ENCODE measurements at regions not wholly inside any gene's neighbourhood (a gene's known extent, or its start where the extent isn't known, plus 50 kb on each side); places are given as distances from the start of the nearest gene placed in this dataset.

DNA sequence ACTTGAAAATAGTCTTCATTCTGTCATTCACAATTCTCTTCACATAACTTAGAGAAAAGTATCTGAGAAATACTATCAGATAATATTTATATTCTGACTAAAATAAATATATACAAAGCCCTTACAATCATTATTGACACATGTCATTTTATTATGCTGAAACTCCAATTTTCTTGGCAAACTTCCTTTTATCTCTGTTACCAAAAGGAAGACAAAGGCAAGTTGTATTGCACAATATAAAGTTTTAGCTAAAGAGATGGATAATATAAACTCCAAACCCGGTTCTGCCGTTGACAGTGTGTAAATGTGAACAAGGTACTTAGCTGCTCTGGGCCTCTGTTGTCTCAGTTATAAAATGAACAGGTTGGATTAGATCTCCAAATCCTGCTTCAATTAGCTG lies 99.0 kb upstream of the MDFIC start:
- Mint-ChIP-seq H3K9me3 (peaks cover 11% of the 10 kb centered on the region), H3K36me3 (no peaks in the 10 kb centered on the region), H3K4me1 (peaks cover 11% of the 10 kb centered on the region), H3K27ac (no peak overlapping the region), H3K4me3 (no peak overlapping the region)
- DNase-seq (ENCODE audit: low spot score in 2 of 2) (no peak), ATAC-seq (no peak)

DNA sequence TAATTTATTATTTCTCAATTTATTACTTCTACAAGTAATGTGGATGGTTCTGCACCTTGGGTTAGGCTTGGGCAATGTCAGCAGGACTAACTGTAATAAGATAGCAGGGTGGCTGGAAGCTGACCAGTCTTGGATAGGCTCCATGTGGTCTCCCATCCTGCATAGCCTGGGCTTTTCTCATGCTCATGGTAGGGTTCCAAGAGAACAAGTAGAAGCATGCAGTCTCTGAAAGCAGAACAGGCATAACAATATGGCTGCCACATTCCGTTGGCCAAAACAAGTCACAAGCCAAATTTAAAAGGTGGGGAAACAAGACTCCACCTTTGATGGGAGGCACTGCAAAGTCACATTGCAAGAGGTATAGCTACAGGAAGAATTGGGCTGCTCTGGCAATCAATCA lies 98.6 kb upstream of the MDFIC start:
- DNase-seq (ENCODE audit: low spot score in 2 of 2) (no peak), ATAC-seq (no peak)
- H3K27ac Mint-ChIP-seq = no peak overlapping the region
- H3K36me3 Mint-ChIP-seq = no peaks in the 10 kb centered on the region
- peaks cover 11% of the 10 kb centered on the region for H3K4me1 Mint-ChIP-seq
- peaks cover 11% of the 10 kb centered on the region for H3K9me3 Mint-ChIP-seq
- H3K4me3 Mint-ChIP-seq = no peak overlapping the region

DNA sequence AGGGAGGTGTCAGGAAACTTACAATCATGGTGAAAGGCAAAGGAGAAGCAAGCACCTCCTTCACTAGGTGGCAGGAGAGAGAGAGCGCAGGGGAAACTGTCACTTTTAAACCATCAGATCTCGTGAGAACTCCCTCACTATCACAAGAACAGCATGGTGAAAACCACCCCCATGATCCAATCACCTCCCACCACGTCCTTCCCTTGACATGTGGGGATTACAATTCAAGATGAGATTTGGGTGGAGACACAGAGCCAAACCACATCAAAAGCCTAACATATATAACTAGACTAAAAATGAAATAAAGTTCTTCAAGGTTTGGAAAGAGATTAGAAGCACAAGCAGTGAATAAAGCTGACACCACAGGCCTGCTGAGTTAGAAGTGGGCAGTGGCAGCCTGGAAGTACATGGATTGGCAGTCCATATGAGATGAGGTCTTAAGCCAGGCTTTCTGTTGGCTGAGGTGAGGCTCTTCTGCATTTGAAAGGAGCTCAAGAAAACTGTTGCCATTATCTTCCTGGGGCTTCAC lies 96.4 kb upstream of the MDFIC start:
- no peak for DNase-seq (ENCODE audit: low spot score in 2 of 2)
- ATAC-seq = peak; percentile 74
- Mint-ChIP-seq H3K36me3 (no peaks in the 10 kb centered on the region), H3K9me3 (peaks cover 11% of the 10 kb centered on the region), H3K27ac (peak overlapping the region; percentile 6), H3K4me1 (peaks cover 11% of the 10 kb centered on the region), H3K4me3 (no peak overlapping the region)

DNA sequence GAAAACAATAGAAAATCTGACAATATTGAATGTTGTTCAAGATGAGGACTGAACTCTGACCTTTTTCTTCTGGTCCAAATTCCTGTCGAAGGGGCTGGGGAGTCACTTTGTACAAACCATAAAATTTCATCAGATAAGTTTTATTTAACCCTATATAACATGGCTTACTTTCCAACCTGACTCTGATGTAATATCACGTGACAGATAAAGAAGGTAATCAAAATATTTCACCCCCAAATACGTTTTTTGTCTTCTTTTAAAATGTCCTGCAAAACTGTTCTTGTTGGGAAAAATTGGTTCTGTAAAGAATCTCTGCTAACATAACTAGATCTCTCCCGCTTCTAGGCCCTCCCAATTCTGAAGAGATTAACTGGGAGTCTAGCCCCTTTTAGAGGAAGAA lies 90.9 kb upstream of the MDFIC start:
- ATAC-seq (no peak), DNase-seq (ENCODE audit: low spot score in 2 of 2) (no peak)
- Mint-ChIP-seq H3K4me1 (peaks cover 39% of the 10 kb centered on the region), H3K36me3 (no peaks in the 10 kb centered on the region), H3K27ac (no peak overlapping the region), H3K4me3 (no peak overlapping the region), H3K9me3 (peaks cover 8% of the 10 kb centered on the region)

DNA sequence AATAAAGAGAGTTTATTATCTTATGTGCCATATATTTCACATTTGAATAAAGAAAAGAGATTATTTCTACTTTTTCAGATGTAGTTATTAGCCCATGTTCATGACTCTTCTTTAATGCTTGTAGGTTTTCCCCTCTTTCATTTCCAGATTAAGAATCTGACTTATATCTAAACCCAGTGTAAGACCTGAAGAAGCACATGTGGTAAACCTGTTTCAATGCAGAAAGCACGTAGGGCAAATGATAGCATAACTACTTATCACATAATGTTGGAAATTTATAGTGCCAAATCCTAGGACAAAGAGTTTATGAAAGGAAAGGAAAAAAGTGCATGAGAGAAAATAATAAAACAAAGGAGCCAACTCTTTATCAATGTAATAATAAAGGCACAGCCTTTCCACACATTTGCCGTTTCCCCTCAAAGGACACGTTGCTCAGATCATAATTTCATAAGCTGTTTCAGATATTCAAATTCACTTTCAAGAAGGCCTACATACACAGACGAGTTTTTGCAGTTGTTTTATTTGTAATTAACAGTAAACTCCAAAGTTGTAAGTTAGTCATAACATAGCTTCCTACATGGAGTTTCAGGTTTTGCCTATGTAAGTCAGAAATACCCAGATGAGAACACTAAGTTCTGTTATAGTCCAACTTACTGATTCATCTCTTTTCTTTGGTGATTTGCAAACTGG lies 88.8 kb upstream of the MDFIC start:
- Mint-ChIP-seq H3K4me3 (peak overlapping the region; percentile 45), H3K4me1 (peaks cover 36% of the 10 kb centered on the region), H3K27ac (peak overlapping the region; percentile 29), H3K36me3 (no peaks in the 10 kb centered on the region), H3K9me3 (no peaks in the 10 kb centered on the region)
- ATAC-seq = peak; percentile 98
- no peak for DNase-seq (ENCODE audit: low spot score in 2 of 2)

DNA sequence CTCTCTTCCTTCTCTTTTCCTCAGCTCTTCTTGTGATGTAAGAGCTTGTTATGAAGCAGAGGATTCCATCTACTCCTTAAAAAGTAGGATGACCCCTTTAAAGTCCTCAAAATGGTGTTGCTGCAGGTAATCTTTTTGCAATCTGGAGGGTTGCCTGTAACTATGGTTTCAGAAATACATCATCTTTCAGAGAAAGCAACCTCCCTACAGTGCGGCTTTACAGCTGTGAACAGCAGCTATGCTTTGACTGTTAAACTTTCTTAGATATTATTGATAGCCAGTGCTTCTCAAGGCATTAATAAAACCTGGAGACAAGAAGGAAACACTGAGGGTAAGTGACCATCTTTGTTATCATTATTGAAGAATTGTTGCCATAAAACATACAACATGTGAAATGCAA lies 86.6 kb upstream of the MDFIC start:
- DNase-seq (ENCODE audit: low spot score in 2 of 2) (no peak), ATAC-seq (no peak)
- Mint-ChIP-seq H3K4me1 (peaks cover 36% of the 10 kb centered on the region), H3K36me3 (no peaks in the 10 kb centered on the region), H3K9me3 (no peaks in the 10 kb centered on the region), H3K4me3 (no peak overlapping the region), H3K27ac (peak overlapping the region; percentile 52)

DNA sequence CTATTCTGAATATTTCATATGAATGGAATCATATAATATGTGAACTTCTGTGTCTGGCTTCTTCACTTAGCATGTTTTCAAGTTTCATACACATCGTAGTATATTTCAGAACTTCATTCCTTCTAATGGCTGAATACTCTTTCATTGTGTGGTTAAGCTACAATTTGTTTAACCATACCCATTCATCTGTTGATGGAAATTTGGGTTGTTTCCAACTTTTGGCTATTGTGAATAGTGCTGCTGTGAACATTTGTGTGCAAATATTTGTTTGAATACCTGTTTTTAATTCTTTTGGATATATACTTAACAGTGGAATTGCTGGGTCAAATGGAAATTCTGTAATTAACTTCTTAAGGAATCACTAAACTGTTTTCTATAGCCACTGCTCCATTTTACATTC lies 86.0 kb upstream of the MDFIC start:
- DNase-seq (ENCODE audit: low spot score in 2 of 2) = no peak
- Mint-ChIP-seq H3K27ac (no peak overlapping the region), H3K4me3 (no peak overlapping the region), H3K9me3 (no peaks in the 10 kb centered on the region), H3K4me1 (peaks cover 36% of the 10 kb centered on the region), H3K36me3 (no peaks in the 10 kb centered on the region)
- no peak for ATAC-seq

DNA sequence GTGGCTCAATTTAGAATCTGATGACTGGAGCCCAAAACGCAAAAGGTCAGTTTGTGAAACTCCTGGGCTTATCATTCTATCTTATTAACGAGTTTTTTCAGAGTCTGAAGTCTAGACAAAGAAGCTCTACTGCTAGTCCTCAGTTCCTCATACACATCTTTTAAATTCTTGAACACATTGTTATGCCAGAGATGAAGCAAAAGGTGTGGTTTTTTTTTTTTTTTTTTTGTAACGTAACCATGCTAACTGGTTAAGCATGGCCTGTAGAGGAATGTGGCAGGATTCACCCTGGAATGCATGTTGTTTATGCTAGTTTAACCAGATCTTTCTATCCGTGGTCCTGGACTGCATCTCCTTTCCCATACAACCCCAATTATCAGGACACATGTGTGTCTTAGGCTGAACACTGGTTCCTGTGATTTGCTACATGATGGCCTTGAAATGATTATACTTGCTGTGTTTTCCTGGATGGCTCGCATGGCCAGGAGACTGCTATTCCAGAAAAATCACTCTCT lies 79.3 kb upstream of the MDFIC start:
- no peak overlapping the region for H3K27ac Mint-ChIP-seq
- DNase-seq (ENCODE audit: low spot score in 2 of 2) (no peak), ATAC-seq (no peak)
- H3K4me1 Mint-ChIP-seq = no peaks in the 10 kb centered on the region
- H3K4me3 Mint-ChIP-seq = no peak overlapping the region
- H3K9me3 Mint-ChIP-seq = no peaks in the 10 kb centered on the region
- H3K36me3 Mint-ChIP-seq = no peaks in the 10 kb centered on the region

DNA sequence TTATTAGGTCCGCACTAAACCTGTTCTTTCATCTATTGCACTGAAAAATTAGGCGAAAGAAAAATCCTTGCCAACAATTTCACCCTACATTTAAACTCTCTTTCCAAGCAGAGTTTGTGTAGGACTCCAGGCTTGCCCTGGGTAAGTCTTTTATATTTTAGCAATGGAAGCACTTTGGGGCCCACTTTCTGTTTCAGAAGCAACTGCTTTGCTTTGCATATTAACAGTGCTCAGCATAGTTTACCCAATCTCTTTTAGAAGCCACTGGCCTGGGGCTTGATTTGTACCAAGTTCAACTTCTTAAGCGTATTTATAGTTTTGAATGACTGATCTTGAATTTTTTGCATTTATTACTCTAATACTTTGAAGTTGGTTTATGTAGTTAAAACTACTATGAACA lies 78.8 kb upstream of the MDFIC start:
- H3K9me3 Mint-ChIP-seq = no peaks in the 10 kb centered on the region
- H3K4me1 Mint-ChIP-seq = no peaks in the 10 kb centered on the region

DNA sequence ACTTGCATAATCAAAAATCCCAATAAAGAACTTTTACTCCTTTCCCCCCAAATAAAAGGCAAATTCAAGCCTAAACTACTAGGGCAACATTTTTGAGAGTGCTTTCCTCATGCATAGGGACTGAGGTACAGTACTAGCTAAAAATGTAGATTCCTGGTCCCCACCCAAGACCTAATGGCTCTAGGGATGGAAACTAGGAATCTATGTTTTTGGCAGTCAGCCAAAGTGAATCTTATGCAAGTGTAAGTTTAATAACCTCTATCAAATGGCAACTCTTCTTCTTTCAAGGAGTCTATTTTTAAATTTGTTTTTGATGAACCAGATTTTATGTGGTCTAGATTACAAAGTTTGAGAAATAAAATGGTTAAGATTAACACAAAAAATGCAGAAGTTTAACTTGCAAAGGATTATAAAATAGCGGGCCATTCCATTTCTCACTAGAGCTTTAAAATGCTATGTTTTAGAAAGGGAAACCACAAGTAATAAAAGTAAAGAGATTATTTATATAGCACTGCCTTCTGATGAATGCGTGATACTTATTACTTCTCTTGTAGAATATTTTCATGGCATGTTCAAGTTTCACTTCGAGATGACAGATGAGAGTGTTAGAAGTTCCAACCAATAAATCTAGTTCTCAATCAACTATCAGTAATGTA lies 70.4 kb upstream of the MDFIC start:
- Mint-ChIP-seq H3K4me3 (no peak overlapping the region), H3K9me3 (no peaks in the 10 kb centered on the region), H3K4me1 (no peaks in the 10 kb centered on the region), H3K36me3 (no peaks in the 10 kb centered on the region), H3K27ac (no peak overlapping the region)
- ATAC-seq (no peak), DNase-seq (ENCODE audit: low spot score in 2 of 2) (no peak)

More for the DNA sequence above, 78.8 kb upstream of the MDFIC start:
- no peak overlapping the region for H3K27ac Mint-ChIP-seq
- H3K4me3 Mint-ChIP-seq = no peak overlapping the region
- no peaks in the 10 kb centered on the region for H3K36me3 Mint-ChIP-seq
- ATAC-seq (no peak), DNase-seq (ENCODE audit: low spot score in 2 of 2) (no peak)

DNA sequence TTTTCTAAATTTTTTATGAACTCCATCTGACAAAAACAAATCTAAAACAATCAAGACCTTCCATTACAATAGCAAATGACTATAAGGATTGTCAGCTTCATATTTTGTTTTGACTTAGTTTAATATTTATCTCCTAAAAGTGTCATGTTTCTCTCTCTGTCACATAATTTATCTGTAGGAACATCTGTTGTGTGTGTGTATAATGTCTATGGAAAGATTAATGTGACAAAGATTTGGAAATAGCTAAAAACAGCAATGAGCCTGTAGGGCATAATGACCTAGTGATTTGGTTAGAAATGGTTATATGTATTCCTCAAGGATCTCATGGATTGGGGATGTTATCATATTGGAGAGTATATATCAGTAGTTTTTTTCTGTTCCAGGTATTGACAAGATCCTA lies 69.6 kb upstream of the MDFIC start:
- H3K4me1 Mint-ChIP-seq = no peaks in the 10 kb centered on the region
- H3K9me3 Mint-ChIP-seq = no peaks in the 10 kb centered on the region
- H3K36me3 Mint-ChIP-seq = no peaks in the 10 kb centered on the region
- no peak overlapping the region for H3K4me3 Mint-ChIP-seq
- ATAC-seq = no peak
- no peak overlapping the region for H3K27ac Mint-ChIP-seq
- DNase-seq (ENCODE audit: low spot score in 2 of 2) = no peak

DNA sequence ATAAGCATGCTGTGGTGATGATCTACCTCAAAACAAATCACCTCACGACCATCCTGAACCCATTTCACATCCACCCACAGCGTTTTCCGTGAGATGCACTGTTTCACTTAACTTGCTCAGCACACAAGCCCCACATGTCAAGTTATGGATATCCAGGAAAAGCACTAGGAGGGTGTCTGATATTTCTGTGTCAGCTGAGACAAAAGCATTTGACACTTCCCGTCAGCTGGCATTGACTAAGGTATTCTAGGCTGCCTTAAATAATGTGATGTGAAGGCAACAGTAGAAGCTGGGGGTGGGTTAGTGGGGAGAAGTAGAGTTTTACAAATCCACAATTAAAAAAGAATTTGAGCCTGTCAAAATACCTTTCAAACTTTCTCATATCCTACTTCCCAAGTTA lies 68.7 kb upstream of the MDFIC start:
- no peaks in the 10 kb centered on the region for H3K36me3 Mint-ChIP-seq
- DNase-seq (ENCODE audit: low spot score in 2 of 2) = no peak
- H3K4me3 Mint-ChIP-seq = no peak overlapping the region
- H3K4me1 Mint-ChIP-seq = no peaks in the 10 kb centered on the region
- H3K27ac Mint-ChIP-seq = no peak overlapping the region
- H3K9me3 Mint-ChIP-seq = no peaks in the 10 kb centered on the region
- ATAC-seq = no peak

DNA sequence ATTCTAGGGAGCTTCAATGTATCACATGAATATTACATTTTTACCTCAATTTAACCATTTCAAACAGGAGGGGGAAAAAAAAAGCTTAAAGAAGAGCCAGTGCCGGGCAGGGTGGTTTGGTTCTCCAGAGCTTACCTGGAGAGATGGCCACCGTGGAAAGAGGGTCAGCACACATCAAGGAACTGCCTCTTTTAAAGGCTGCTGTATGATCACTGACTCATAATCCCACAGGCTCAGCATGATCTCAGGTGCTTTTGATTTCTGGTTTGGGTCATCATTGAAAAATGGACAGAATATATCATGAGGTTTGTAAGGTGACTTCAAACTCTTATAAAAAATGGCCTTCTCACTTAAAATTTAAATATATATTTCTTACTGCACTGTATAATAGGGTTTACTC lies 67.5 kb upstream of the MDFIC start:
- Mint-ChIP-seq H3K4me3 (no peak overlapping the region), H3K9me3 (no peaks in the 10 kb centered on the region), H3K27ac (no peak overlapping the region), H3K4me1 (no peaks in the 10 kb centered on the region), H3K36me3 (no peaks in the 10 kb centered on the region)
- no peak for ATAC-seq
- DNase-seq (ENCODE audit: low spot score in 2 of 2) = no peak

DNA sequence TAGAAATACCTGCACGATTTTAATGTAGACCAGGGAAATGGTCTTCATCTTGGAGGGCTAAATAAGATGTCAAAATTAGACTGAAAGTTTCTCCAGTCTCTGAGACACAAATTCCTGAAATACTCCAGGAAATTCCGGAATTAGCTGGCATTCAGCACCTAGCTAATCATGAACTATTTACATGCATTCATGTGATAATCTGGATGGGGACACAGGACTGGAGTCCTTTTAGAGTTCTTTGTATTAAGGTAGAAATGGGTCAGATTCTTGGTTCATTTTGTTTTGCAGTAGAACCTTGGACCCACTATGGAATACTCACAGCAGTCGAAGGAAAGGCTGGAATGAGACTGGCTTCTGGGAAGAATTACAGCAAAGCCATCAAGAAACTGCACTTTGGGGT lies 65.3 kb upstream of the MDFIC start:
- DNase-seq (ENCODE audit: low spot score in 2 of 2) = no peak
- H3K4me1 Mint-ChIP-seq = no peaks in the 10 kb centered on the region
- ATAC-seq = no peak
- no peak overlapping the region for H3K4me3 Mint-ChIP-seq
- no peaks in the 10 kb centered on the region for H3K36me3 Mint-ChIP-seq
- no peaks in the 10 kb centered on the region for H3K9me3 Mint-ChIP-seq
- H3K27ac Mint-ChIP-seq = no peak overlapping the region

DNA sequence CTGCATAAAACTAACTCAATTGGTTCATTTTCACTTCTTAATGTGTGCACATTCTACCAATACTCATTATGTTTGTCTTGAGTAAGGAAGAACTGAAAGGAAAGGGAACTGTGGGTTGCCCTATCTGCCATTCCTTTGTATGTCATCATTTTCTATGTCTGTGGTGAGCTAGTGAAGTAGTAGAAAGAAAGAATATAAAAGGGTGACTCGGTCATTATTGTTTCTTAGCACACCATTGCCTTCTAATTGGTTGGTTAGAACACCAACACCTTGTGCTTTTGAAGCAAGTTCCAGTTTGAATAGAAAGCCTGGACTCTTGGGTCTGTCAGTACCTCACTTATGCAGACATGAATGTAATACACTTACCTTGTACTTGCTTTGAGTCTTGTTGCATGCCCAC lies 64.3 kb upstream of the MDFIC start:
- no peak overlapping the region for H3K4me3 Mint-ChIP-seq
- no peaks in the 10 kb centered on the region for H3K9me3 Mint-ChIP-seq
- no peak for ATAC-seq
- H3K27ac Mint-ChIP-seq = no peak overlapping the region
- H3K36me3 Mint-ChIP-seq = no peaks in the 10 kb centered on the region
- H3K4me1 Mint-ChIP-seq = no peaks in the 10 kb centered on the region
- DNase-seq (ENCODE audit: low spot score in 2 of 2) = no peak

DNA sequence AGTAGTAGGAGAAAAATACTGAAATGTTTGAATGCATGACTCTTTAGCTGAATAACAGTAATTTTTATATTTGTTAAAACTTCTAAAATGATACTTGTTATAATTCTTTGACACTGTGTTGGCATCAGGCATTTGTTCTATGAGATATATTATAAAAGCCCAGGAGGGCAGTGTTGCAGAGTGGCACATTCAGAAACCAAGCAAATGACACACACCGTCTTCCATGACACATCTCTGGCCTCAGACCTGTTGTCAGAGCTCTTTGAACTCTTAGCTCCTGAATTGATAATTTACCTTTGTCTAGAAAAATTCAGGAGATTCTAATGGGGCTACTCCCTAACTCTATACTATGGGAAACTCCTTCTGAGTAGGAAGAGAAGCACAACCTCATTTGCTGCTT lies 62.4 kb upstream of the MDFIC start:
- Mint-ChIP-seq H3K4me1 (no peaks in the 10 kb centered on the region), H3K9me3 (no peaks in the 10 kb centered on the region), H3K27ac (no peak overlapping the region), H3K4me3 (no peak overlapping the region), H3K36me3 (no peaks in the 10 kb centered on the region)
- DNase-seq (ENCODE audit: low spot score in 2 of 2) (no peak), ATAC-seq (peak; percentile 61)
